ENCODE measurements at regions not wholly inside any gene's neighbourhood (a gene's known extent, or its start where the extent isn't known, plus 50 kb on each side); places are given as distances from the start of the nearest gene placed in this dataset.

DNA sequence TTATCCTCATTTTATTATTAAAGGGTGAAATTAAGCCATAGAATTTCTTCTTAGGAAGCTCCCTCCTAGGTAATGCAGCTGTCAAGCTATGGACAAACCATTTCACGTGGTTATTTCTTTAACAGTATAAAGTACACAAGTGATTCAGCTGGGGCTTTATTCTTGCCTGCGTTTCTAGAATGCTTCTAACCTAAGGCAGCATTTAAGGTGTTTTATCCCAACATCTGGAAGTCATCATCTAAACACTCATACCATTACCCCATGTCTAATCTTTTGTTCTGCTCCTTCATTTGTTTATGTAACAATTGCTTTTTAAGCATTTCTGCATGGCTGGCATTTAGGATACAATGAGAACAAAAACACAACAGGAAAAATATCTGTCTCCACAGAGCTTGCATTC, 829.2 kb upstream of the ADAMTS5 start:
- H3K36me3 ChIP-seq (replicated peaks in 1 of 2; ENCODE audit: insufficient read depth in 1 of 2, low read depth in 2 of 2): no peaks in the 10 kb centered on the region
- 29 to 37% methylated on average over 2 of the region's 2 CpGs for WGBS, 2 donors
- H3K27ac ChIP-seq: no peak overlapping the region
- intact Hi-C loops (cut with DNase I): no loop called here
- H3K9me3 ChIP-seq: no peaks in the 10 kb centered on the region
- TF ChIP-seq, protein P1, sequence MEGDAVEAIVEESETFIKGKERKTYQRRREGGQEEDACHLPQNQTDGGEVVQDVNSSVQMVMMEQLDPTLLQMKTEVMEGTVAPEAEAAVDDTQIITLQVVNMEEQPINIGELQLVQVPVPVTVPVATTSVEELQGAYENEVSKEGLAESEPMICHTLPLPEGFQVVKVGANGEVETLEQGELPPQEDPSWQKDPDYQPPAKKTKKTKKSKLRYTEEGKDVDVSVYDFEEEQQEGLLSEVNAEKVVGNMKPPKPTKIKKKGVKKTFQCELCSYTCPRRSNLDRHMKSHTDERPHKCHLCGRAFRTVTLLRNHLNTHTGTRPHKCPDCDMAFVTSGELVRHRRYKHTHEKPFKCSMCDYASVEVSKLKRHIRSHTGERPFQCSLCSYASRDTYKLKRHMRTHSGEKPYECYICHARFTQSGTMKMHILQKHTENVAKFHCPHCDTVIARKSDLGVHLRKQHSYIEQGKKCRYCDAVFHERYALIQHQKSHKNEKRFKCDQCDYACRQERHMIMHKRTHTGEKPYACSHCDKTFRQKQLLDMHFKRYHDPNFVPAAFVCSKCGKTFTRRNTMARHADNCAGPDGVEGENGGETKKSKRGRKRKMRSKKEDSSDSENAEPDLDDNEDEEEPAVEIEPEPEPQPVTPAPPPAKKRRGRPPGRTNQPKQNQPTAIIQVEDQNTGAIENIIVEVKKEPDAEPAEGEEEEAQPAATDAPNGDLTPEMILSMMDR (IDR thresholded peaks at IDR 0.05): no peak
- TF ChIP-seq POLR2A (IDR thresholded peaks at IDR 0.05): no peak
- ATAC-seq (no peak), DNase-seq (no peak)
- H3K27me3 ChIP-seq: no peaks in the 10 kb centered on the region
- H3K4me3 ChIP-seq: no peak overlapping the region
- H3K4me1 ChIP-seq: peaks cover 2% of the 10 kb centered on the region

DNA sequence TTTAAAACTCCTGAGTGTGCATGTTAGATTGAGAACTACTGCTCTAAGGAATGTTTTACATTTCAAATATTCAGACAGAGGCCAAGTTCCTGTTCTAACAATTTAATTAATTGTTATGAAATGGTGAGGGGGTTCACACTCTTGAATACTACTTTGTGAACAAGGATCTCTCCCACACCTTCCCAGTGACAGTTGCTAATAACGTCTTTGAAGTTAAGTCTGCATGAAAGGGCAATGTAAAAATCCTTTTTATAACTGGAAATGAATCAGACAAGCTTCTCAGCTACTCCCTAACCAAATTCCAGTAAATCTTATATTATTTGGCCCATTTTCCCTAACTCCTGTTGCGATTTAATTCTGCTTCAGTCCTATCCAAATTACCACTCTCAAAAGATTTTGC, 828.5 kb upstream of the ADAMTS5 start:
- Histone ChIP-seq H3K4me3 (no peak overlapping the region), H3K4me1 (peaks cover 2% of the 10 kb centered on the region), H3K27me3 (no peaks in the 10 kb centered on the region), H3K36me3 (replicated peaks in 1 of 2; ENCODE audit: insufficient read depth in 1 of 2, low read depth in 2 of 2) (no peaks in the 10 kb centered on the region), H3K27ac (no peak overlapping the region), H3K9me3 (no peaks in the 10 kb centered on the region)
- no peak for ATAC-seq
- 60% methylated on average over 2 of the region's 2 CpGs for WGBS, 2 donors
- intact Hi-C loops (cut with DNase I): no loop called here
- DNase-seq: no peak
- TF ChIP-seq, protein P1 (IDR thresholded peaks at IDR 0.05): no peak
- no peak for TF ChIP-seq POLR2A (IDR thresholded peaks at IDR 0.05)

DNA sequence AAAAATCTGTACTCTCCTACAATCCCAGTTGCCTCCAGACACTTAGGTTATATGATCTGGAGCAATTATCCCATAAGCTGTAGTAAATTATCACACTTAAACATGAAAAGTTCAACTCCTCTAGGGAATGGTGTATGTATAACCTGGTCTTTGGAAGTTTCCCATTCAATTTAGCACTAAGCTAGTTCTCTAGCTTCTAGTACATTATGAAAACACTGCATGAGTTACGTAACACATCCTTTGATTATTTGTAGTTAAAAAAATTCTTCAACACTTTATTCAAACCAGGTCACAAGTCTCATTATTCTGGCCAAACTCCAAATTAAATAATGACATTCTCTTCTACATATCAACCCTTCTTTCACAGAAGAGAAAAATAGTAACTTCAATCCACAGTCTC, 827.0 kb upstream of the ADAMTS5 start:
- Histone ChIP-seq H3K27me3 (no peaks in the 10 kb centered on the region), H3K9me3 (no peaks in the 10 kb centered on the region), H3K4me3 (no peak overlapping the region), H3K4me1 (peaks cover 2% of the 10 kb centered on the region), H3K36me3 (replicated peaks in 1 of 2; ENCODE audit: insufficient read depth in 1 of 2, low read depth in 2 of 2) (no peaks in the 10 kb centered on the region), H3K27ac (no peak overlapping the region)
- DNase-seq (no peak), ATAC-seq (no peak)
- WGBS, 2 donors: 0 to 23% methylated on average over 1 of the region's 1 CpG
- intact Hi-C loops (cut with DNase I): no loop called here
- TF ChIP-seq POLR2A (IDR thresholded peaks at IDR 0.05): no peak
- TF ChIP-seq, protein P1 (IDR thresholded peaks at IDR 0.05): no peak

DNA sequence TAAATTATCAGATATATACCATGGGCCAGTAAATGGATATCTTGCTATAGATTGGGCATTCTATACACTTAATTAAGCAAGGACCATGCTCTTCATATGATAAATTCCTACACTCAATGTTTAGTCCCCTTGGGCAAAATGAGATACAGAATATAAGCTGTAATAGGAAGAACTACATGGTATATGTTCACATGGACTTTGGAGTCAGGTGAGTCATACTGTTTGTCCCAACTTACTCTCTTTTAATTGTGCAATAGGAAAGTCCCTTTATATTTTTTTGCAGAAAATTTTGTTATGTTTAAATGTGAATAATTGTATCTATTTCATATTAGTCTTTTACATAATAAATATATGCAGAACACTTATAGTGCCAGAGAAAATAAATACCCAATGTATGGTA, 820.2 kb upstream of the ADAMTS5 start:
- Histone ChIP-seq H3K36me3 (replicated peaks in 1 of 2; ENCODE audit: insufficient read depth in 1 of 2, low read depth in 2 of 2) (no peaks in the 10 kb centered on the region), H3K4me1 (no peaks in the 10 kb centered on the region), H3K27me3 (no peaks in the 10 kb centered on the region), H3K27ac (no peak overlapping the region), H3K9me3 (no peaks in the 10 kb centered on the region), H3K4me3 (no peak overlapping the region)
- intact Hi-C loops (cut with DNase I): no loop called here
- ATAC-seq (no peak), DNase-seq (no peak)
- TF ChIP-seq, protein P1 (IDR thresholded peaks at IDR 0.05): no peak
- TF ChIP-seq POLR2A (IDR thresholded peaks at IDR 0.05): no peak

DNA sequence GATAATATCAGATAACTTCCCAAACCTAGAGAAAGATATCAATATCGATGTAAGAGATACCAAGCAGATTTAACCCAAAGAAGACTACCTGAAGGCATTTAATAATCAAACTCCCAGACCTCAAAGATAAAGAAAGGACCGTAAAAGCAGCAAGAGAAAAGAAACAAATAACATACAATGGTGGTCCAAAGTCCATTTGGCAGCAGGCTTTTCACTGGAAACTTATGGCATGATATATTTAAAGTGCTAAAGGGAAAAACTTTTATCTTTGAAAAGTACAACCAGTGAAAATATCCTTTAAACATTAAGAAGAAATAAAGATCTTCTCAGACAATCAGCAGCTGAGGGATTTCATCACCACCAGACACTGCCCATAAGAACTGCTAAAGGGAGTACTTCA, 812.7 kb upstream of the ADAMTS5 start:
- Histone ChIP-seq H3K9me3 (no peaks in the 10 kb centered on the region), H3K36me3 (replicated peaks in 1 of 2; ENCODE audit: insufficient read depth in 1 of 2, low read depth in 2 of 2) (no peaks in the 10 kb centered on the region), H3K4me1 (no peaks in the 10 kb centered on the region), H3K4me3 (no peak overlapping the region), H3K27me3 (no peaks in the 10 kb centered on the region), H3K27ac (no peak overlapping the region)
- intact Hi-C loops (cut with DNase I): no loop called here
- no peak for ATAC-seq
- 30 to 33% methylated on average over 2 of the region's 2 CpGs for WGBS, 2 donors
- no peak for DNase-seq
- TF ChIP-seq, protein P1 (IDR thresholded peaks at IDR 0.05): no peak
- TF ChIP-seq POLR2A (IDR thresholded peaks at IDR 0.05): no peak
